ENCODE measurements at regions not wholly inside any gene's neighbourhood (a gene's known extent, or its start where the extent isn't known, plus 50 kb on each side); places are given as distances from the start of the nearest gene placed in this dataset.

DNA sequence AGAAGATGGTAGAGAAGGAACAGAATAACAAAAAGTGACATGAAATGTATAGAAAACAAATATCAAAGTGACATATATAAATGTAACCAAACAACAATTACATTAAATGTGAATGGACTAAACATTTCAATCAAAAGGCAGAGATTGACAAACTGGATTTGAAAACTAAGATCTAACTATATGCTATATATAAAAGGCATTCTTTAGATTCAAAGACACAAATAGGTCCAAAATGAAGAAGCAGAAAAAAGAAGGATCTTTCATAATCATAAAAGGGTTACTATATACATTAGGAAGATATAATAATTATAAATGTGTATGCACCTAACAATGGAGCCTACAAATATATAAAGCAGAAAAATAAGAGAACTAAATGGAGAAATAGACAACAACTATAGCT lies 183.7 kb downstream of the METTL4 start:
- TF ChIP-seq, protein P1, sequence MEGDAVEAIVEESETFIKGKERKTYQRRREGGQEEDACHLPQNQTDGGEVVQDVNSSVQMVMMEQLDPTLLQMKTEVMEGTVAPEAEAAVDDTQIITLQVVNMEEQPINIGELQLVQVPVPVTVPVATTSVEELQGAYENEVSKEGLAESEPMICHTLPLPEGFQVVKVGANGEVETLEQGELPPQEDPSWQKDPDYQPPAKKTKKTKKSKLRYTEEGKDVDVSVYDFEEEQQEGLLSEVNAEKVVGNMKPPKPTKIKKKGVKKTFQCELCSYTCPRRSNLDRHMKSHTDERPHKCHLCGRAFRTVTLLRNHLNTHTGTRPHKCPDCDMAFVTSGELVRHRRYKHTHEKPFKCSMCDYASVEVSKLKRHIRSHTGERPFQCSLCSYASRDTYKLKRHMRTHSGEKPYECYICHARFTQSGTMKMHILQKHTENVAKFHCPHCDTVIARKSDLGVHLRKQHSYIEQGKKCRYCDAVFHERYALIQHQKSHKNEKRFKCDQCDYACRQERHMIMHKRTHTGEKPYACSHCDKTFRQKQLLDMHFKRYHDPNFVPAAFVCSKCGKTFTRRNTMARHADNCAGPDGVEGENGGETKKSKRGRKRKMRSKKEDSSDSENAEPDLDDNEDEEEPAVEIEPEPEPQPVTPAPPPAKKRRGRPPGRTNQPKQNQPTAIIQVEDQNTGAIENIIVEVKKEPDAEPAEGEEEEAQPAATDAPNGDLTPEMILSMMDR (IDR thresholded peaks at IDR 0.05; ENCODE audit: low read depth, low read length, missing input control): no peak
- TF ChIP-seq YY1 (IDR thresholded peaks at IDR 0.05) (no peak), HNF4G (IDR thresholded peaks at IDR 0.05) (no peak), FOXA2 (IDR thresholded peaks at IDR 0.05) (no peak), TAF1 (conservative IDR thresholded peaks at IDR 0.05) (no peak), FOXA1 (IDR thresholded peaks at IDR 0.05) (no peak), JUND (IDR thresholded peaks at IDR 0.05) (no peak), RAD21 (IDR thresholded peaks at IDR 0.05) (no peak), SP1 (IDR thresholded peaks at IDR 0.05) (no peak), RXRA (IDR thresholded peaks at IDR 0.05) (no peak), GABPA (IDR thresholded peaks at IDR 0.05 in 1 of 2, conservative IDR thresholded peaks at IDR 0.05 in 1 of 2) (no peak)
- TF ChIP-seq, protein P2, sequence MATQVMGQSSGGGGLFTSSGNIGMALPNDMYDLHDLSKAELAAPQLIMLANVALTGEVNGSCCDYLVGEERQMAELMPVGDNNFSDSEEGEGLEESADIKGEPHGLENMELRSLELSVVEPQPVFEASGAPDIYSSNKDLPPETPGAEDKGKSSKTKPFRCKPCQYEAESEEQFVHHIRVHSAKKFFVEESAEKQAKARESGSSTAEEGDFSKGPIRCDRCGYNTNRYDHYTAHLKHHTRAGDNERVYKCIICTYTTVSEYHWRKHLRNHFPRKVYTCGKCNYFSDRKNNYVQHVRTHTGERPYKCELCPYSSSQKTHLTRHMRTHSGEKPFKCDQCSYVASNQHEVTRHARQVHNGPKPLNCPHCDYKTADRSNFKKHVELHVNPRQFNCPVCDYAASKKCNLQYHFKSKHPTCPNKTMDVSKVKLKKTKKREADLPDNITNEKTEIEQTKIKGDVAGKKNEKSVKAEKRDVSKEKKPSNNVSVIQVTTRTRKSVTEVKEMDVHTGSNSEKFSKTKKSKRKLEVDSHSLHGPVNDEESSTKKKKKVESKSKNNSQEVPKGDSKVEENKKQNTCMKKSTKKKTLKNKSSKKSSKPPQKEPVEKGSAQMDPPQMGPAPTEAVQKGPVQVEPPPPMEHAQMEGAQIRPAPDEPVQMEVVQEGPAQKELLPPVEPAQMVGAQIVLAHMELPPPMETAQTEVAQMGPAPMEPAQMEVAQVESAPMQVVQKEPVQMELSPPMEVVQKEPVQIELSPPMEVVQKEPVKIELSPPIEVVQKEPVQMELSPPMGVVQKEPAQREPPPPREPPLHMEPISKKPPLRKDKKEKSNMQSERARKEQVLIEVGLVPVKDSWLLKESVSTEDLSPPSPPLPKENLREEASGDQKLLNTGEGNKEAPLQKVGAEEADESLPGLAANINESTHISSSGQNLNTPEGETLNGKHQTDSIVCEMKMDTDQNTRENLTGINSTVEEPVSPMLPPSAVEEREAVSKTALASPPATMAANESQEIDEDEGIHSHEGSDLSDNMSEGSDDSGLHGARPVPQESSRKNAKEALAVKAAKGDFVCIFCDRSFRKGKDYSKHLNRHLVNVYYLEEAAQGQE (IDR thresholded peaks at IDR 0.05): no peak
- TF ChIP-seq, protein P3, sequence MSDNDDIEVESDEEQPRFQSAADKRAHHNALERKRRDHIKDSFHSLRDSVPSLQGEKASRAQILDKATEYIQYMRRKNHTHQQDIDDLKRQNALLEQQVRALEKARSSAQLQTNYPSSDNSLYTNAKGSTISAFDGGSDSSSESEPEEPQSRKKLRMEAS (IDR thresholded peaks at IDR 0.05): no peak
- TF ChIP-seq, protein P4, sequence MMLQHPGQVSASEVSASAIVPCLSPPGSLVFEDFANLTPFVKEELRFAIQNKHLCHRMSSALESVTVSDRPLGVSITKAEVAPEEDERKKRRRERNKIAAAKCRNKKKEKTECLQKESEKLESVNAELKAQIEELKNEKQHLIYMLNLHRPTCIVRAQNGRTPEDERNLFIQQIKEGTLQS (IDR thresholded peaks at IDR 0.05): no peak
